Sigmoid colon (tissue), 4 donors: ENCODE measurements at regions not wholly inside any gene's neighbourhood (a gene's known extent, or its start where the extent isn't known, plus 50 kb on each side); places are given as distances from the start of the nearest gene placed in this dataset.

Experiments
- CTCF ChIP-seq, 4 experiments: fragments of 450-650 bp in 3 of 4; fragments of 200-600 bp in 1 of 4; IDR thresholded peaks; one replicate each; pipeline ENCODE4 v1.5.1; 2016 to 2019; ENCODE audit warnings: antibody characterized with exemption in 4 of 4, mild to moderate bottlenecking in 3 of 4, moderate library complexity in 2 of 4
- POLR2A ChIP-seq, 2 donors: fragments of 450-650 bp; IDR thresholded peaks; one replicate each; pipeline ENCODE4 v1.6.1; 2016; ENCODE audit warnings: antibody characterized with exemption in 2 of 2, mild to moderate bottlenecking in 2 of 2, moderate library complexity in 2 of 2
- POLR2AphosphoS5 ChIP-seq, 4 donors: sonication (generic); formaldehyde crosslinking; IDR thresholded peaks; one replicate each; pipeline ENCODE4 v1.6.1; 2017; ENCODE audit warnings: antibody characterized with exemption in 4 of 4

DNA sequence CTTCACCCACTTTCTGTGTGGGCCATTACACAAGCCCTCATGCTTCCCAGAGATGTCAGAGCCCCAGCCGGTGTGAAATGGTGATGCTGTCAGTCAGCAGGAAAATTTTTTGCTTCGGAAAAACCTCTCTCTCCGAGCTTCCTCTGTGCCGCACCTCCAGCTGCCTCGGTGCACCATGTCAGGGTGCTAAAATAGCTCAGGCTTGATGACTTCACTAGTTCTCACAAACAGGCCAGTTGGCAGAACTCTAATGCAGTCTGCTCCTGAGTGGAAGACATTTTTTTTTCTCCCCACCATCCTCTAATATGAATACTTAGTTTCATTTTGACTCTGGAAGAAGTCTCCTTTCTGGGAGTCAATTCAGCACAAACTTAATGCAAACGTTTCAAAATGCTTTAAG, 71.3 kb downstream of the KLF12 start:
- TF ChIP-seq POLR2AphosphoS5 (IDR thresholded peaks at IDR 0.05) = peak; percentile 18 to 56 (median 42)
- no peak for TF ChIP-seq CTCF (IDR thresholded peaks at IDR 0.05)
- no peak for TF ChIP-seq POLR2A (IDR thresholded peaks at IDR 0.05)
